MM.1S (cell line): ENCODE measurements at regions not wholly inside any gene's neighbourhood (a gene's known extent, or its start where the extent isn't known, plus 50 kb on each side); places are given as distances from the start of the nearest gene placed in this dataset.

Experiments
- DNase-seq: peaks from one replicate; pipeline ENCODE4 v3.0.0-alpha.2; 2015
- H2AFZ ChIP-seq: fragments of 300-600 bp; sonication (generic); 2 replicates; pipeline ENCODE4 v1.6.0; 2016; ENCODE audit warnings: antibody characterized with exemption, low read length
- H3F3A ChIP-seq: fragments of 300-600 bp; sonication (generic); 2 replicates; pipeline ENCODE4 v1.6.1; 2016; ENCODE audit warnings: mild to moderate bottlenecking, antibody characterized with exemption, low read length, moderate library complexity, mixed read lengths; ENCODE audit not compliant: insufficient read depth
- H3K27ac ChIP-seq: fragments of 300-600 bp; sonication (generic); 2 replicates; pipeline ENCODE4 v1.5.1; 2016; ENCODE audit warnings: mild to moderate bottlenecking, low read length
- H3K27me3 ChIP-seq: fragments of 300-600 bp; sonication (generic); replicated peaks from 2 replicates; pipeline ENCODE4 v1.6.0; 2016; ENCODE audit warnings: low read length; ENCODE audit not compliant: insufficient read depth
- H3K36me3 ChIP-seq: fragments of 300-600 bp; sonication (generic); replicated peaks from 2 replicates; pipeline ENCODE4 v1.6.1; 2016; ENCODE audit warnings: mild to moderate bottlenecking, low read length, mixed read lengths; ENCODE audit not compliant: insufficient read depth
- H3K4me1 ChIP-seq: fragments of 300-600 bp; sonication (generic); 2 replicates; pipeline ENCODE4 v1.6.1; 2016; ENCODE audit warnings: low read length, mixed read lengths
- H3K4me2 ChIP-seq: fragments of 300-600 bp; sonication (generic); 2 replicates; pipeline ENCODE4 v1.6.0; 2016; ENCODE audit warnings: low read depth, low read length
- H3K4me3 ChIP-seq: fragments of 300-600 bp; sonication (generic); 2 replicates; pipeline ENCODE4 v1.5.1; 2016; ENCODE audit warnings: low read length, mixed read lengths
- H3K79me2 ChIP-seq: fragments of 300-600 bp; sonication (generic); 2 replicates; pipeline ENCODE4 v1.6.1; 2016; ENCODE audit warnings: mixed run types, low read length, mixed read lengths
- H3K9ac ChIP-seq: fragments of 300-600 bp; sonication (generic); 2 replicates; pipeline ENCODE4 v1.6.1; 2016; ENCODE audit warnings: low read length, mixed read lengths
- H3K9me2 ChIP-seq: fragments of 300-600 bp; sonication (generic); replicated peaks from 2 replicates; pipeline ENCODE4 v1.6.1; 2016; ENCODE audit warnings: mild to moderate bottlenecking, low read length, mixed read lengths; ENCODE audit not compliant: insufficient read depth
- H3K9me3 ChIP-seq: fragments of 300-600 bp; sonication (generic); replicated peaks from 2 replicates; pipeline ENCODE4 v1.6.1; 2016; ENCODE audit warnings: mild to moderate bottlenecking, low read length, mixed read lengths; ENCODE audit not compliant: insufficient read depth
- H4K20me1 ChIP-seq: fragments of 300-600 bp; sonication (generic); 2 replicates; pipeline ENCODE4 v1.6.1; 2016; ENCODE audit warnings: mild to moderate bottlenecking, low read length, moderate library complexity, mixed read lengths; ENCODE audit not compliant: insufficient read depth
- EZH2 ChIP-seq: fragments of 300-600 bp; sonication (generic); optimal IDR thresholded peaks from 2 replicates; pipeline ENCODE3; 2017; ENCODE audit warnings: low read depth, mild to moderate bottlenecking, antibody characterized with exemption, low read length, mixed read lengths
- EZH2phosphoT487 ChIP-seq: fragments of 300-600 bp; sonication (generic); IDR thresholded peaks from 2 replicates; pipeline ENCODE4 v1.6.1; 2018; ENCODE audit warnings: antibody characterized with exemption, low read length
- TF ChIP-seq, protein P1 (sequence below): fragments of 300-600 bp; sonication (generic); IDR thresholded peaks from 2 replicates; pipeline ENCODE4 v1.5.1; 2016; ENCODE audit warnings: antibody characterized with exemption, low read length, mixed read lengths

DNA sequence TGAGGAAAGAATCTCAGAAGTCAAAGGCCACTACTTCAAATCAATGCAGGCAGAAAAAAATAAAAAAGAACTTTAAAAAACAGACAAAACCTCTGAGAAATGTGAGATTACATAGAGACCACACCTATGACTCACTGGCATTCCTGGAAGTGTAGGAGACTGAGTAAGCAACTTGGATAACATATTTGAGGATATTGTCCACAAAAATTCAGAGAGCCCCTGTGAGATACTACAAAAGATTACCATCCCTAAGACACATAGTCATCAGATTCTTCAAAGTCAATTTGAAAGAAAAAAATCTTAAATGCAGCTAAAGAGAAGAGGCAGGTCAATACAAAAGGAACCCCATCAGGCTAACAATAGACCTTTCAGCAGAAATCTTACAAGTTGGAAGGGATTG, 887.3 kb downstream of the NTRK3 start:
- Histone ChIP-seq H3K9me2 (no peaks in the 10 kb centered on the region), H3K4me1 (no peaks in the 10 kb centered on the region), H3K27ac (no peak overlapping the region), H3K79me2 (no peaks in the 10 kb centered on the region), H3K27me3 (no peaks in the 10 kb centered on the region), H3K9me3 (no peaks in the 10 kb centered on the region), H4K20me1 (no peaks in the 10 kb centered on the region), H3K4me2 (no peak overlapping the region), H3F3A (no peaks in the 10 kb centered on the region), H2AFZ (no peak overlapping the region), H3K36me3 (no peaks in the 10 kb centered on the region), H3K9ac (no peak overlapping the region), H3K4me3 (no peak overlapping the region)
- DNase-seq, result no peak
- TF ChIP-seq EZH2 (no peak), EZH2phosphoT487 (no peak)
- TF ChIP-seq, protein P1, sequence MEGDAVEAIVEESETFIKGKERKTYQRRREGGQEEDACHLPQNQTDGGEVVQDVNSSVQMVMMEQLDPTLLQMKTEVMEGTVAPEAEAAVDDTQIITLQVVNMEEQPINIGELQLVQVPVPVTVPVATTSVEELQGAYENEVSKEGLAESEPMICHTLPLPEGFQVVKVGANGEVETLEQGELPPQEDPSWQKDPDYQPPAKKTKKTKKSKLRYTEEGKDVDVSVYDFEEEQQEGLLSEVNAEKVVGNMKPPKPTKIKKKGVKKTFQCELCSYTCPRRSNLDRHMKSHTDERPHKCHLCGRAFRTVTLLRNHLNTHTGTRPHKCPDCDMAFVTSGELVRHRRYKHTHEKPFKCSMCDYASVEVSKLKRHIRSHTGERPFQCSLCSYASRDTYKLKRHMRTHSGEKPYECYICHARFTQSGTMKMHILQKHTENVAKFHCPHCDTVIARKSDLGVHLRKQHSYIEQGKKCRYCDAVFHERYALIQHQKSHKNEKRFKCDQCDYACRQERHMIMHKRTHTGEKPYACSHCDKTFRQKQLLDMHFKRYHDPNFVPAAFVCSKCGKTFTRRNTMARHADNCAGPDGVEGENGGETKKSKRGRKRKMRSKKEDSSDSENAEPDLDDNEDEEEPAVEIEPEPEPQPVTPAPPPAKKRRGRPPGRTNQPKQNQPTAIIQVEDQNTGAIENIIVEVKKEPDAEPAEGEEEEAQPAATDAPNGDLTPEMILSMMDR, result no peak

DNA sequence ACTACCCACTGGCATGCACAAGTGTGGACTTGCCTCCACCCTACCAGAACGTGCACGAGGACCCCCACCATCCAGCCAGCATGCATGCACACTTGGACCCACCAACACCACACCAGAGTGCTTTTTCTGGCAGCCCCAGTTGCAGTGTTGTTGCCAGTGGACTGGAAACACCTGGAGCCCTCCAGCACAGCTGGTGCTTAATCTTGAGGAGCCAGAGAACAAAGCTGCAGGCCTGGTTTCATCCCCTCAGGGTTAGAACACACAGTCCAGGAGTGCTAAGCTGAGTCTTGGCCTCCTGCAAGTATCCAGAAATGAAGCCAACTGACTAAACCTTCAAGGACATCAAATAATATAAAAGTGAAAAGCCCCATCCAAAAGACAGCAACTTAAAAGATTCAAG, 888.0 kb downstream of the NTRK3 start:
- Histone ChIP-seq H3K27ac (no peak overlapping the region), H4K20me1 (no peaks in the 10 kb centered on the region), H3F3A (no peaks in the 10 kb centered on the region), H3K9me2 (no peaks in the 10 kb centered on the region), H3K9ac (no peak overlapping the region), H3K27me3 (no peaks in the 10 kb centered on the region), H2AFZ (no peak overlapping the region), H3K36me3 (no peaks in the 10 kb centered on the region), H3K4me2 (no peak overlapping the region), H3K79me2 (no peaks in the 10 kb centered on the region), H3K4me1 (no peaks in the 10 kb centered on the region), H3K4me3 (no peak overlapping the region), H3K9me3 (no peaks in the 10 kb centered on the region)
- TF ChIP-seq, protein P1, result no peak
- no peak for TF ChIP-seq EZH2
- TF ChIP-seq EZH2phosphoT487, result no peak
- DNase-seq, result no peak

DNA sequence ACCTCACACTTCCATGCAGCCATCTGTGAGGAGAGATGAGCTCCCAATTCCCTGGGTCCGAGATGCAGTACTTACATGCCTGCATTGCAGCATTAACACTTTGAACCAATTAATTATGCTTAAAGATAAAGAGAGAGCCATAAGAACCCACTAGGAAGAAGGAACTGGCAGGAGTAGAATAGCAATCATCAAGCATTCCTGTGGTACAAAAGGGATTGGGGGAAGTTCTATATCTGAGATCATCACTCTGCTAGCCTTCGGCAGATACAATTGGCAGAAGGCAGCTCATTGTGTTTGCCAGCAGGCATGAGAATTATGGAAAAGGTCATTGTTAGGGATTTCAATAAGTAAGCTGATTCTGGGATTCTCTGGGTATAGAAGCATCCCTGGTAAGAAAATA, 891.4 kb downstream of the NTRK3 start:
- H3K4me3 ChIP-seq, result no peak overlapping the region
- H3K27me3 ChIP-seq, result no peaks in the 10 kb centered on the region
- no peaks in the 10 kb centered on the region for H3K79me2 ChIP-seq
- H3K9me3 ChIP-seq, result 0 out of 2 replicates have a peak, but pooled peaks cover 3% of the 10 kb centered on the region
- no peaks in the 10 kb centered on the region for H4K20me1 ChIP-seq
- H3K27ac ChIP-seq, result no peak overlapping the region
- TF ChIP-seq EZH2 (no peak), EZH2phosphoT487 (no peak)
- TF ChIP-seq, protein P1, result no peak
- no peaks in the 10 kb centered on the region for H3K4me1 ChIP-seq
- H3K36me3 ChIP-seq, result no peaks in the 10 kb centered on the region
- no peaks in the 10 kb centered on the region for H3F3A ChIP-seq
- no peaks in the 10 kb centered on the region for H3K9me2 ChIP-seq
- no peak overlapping the region for H3K9ac ChIP-seq
- no peak for DNase-seq
- no peak overlapping the region for H2AFZ ChIP-seq
- no peak overlapping the region for H3K4me2 ChIP-seq
